IMR-90 (cell line): ENCODE measurements at regions not wholly inside any gene's neighbourhood (a gene's known extent, or its start where the extent isn't known, plus 50 kb on each side); places are given as distances from the start of the nearest gene placed in this dataset.

Experiments
- ATAC-seq: fragments of 200-7000 bp; cut with Tn5 transposase; 2 replicates; pipeline ENCODE4 v1.9.1; 2020; ENCODE audit warnings: low read depth, mild to moderate bottlenecking, moderate library complexity
- BruUV-seq: library from RNA; stranded (reverse); fragments of 400-500 nt; replicated peaks from 2 replicates; lab custom pipeline; 2021; lab: Mats Ljungman, UMichigan
- CTCF ChIA-PET: fragments of 300-600 bp; formaldehyde crosslinking; extraction: SDS; loops from one replicate; lab custom pipeline; 2021; ENCODE audit warnings: antibody characterized with exemption; lab: Yijun Ruan, JAX
- POLR2A ChIA-PET: fragments of 300-600 bp; sonication (Branson Sonifier 250); formaldehyde crosslinking; loops from one replicate; lab custom pipeline; 2022; ENCODE audit warnings: antibody characterized with exemption; ENCODE audit not compliant: unreplicated experiment; lab: Charles Lee
- DNase-seq: peaks from one replicate; pipeline ENCODE4 v3.0.0; 2013
- H2AFZ ChIP-seq: replicated peaks from 2 replicates; pipeline ENCODE3; 2013; ENCODE audit warnings: low read length, mild to moderate bottlenecking; ENCODE audit not compliant: poor library complexity
- H2AK5ac ChIP-seq: 2 replicates; pipeline ENCODE4 v1.6.1; 2013; ENCODE audit warnings: low read depth, low read length, inconsistent platforms
- H2AK9ac ChIP-seq: replicated peaks from 2 replicates; pipeline ENCODE3; 2013; ENCODE audit warnings: mild to moderate bottlenecking, low read depth, low read length, moderate library complexity; ENCODE audit not compliant: poor library complexity
- H2BK120ac ChIP-seq: 2 replicates; pipeline ENCODE4 v1.6.1; 2013; ENCODE audit warnings: low read depth, low read length, inconsistent platforms
- H2BK15ac ChIP-seq: 3 replicates; pipeline ENCODE4 v1.6.1; 2013; ENCODE audit warnings: low read depth, low read length, inconsistent platforms
- H2BK20ac ChIP-seq: 2 replicates; pipeline ENCODE4 v1.6.1; 2013; ENCODE audit warnings: low read depth, mild to moderate bottlenecking, inconsistent platforms, low read length, moderate library complexity
- H2BK5ac ChIP-seq: 2 replicates; pipeline ENCODE4 v1.6.1; 2013; ENCODE audit warnings: mild to moderate bottlenecking, low read depth, low read length, inconsistent platforms; ENCODE audit not compliant: poor library complexity, severe bottlenecking
- H3K14ac ChIP-seq: replicated peaks from 2 replicates; pipeline ENCODE4 v1.6.1; 2013; ENCODE audit warnings: low read depth, low read length, inconsistent platforms
- H3K18ac ChIP-seq: 2 replicates; pipeline ENCODE4 v1.6.1; 2013; ENCODE audit warnings: low read depth, low read length, control low read depth
- H3K23ac ChIP-seq: 2 replicates; pipeline ENCODE4 v1.6.1; 2013; ENCODE audit warnings: low read depth, low read length, inconsistent platforms
- H3K27ac ChIP-seq: 2 replicates; pipeline ENCODE4 v1.5.1; 2013; ENCODE audit warnings: mild to moderate bottlenecking, control low read depth, low read length; ENCODE audit not compliant: insufficient read depth
- H3K27me3 ChIP-seq: 2 replicates; pipeline ENCODE4 v1.6.1; 2013; ENCODE audit warnings: low read length; ENCODE audit not compliant: control insufficient read depth, insufficient read depth
- H3K36me3 ChIP-seq: 2 replicates; pipeline ENCODE4 v1.6.1; 2013; ENCODE audit warnings: low read length, mixed read lengths; ENCODE audit not compliant: control insufficient read depth, insufficient read depth
- H3K4ac ChIP-seq: 2 replicates; pipeline ENCODE4 v1.6.1; 2013; ENCODE audit warnings: low read depth, low read length, inconsistent platforms
- H3K4me1 ChIP-seq: 2 replicates; pipeline ENCODE4 v1.6.1; 2013; ENCODE audit warnings: low read length, mixed read lengths; ENCODE audit not compliant: control insufficient read depth, insufficient read depth
- H3K4me2 ChIP-seq: 2 replicates; pipeline ENCODE4 v1.6.1; 2013; ENCODE audit warnings: low read depth, mild to moderate bottlenecking, control low read depth, low read length, moderate library complexity
- H3K4me3 ChIP-seq: 2 replicates; pipeline ENCODE4 v1.5.1; 2013; ENCODE audit warnings: low read depth, mild to moderate bottlenecking, control low read depth, low read length, moderate library complexity; ENCODE audit not compliant: insufficient read depth
- H3K56ac ChIP-seq: 2 replicates; pipeline ENCODE4 v1.6.1; 2013; ENCODE audit warnings: low read length, inconsistent platforms; ENCODE audit not compliant: insufficient read depth; ENCODE audit errors: extremely low read depth
- H3K79me1 ChIP-seq, 2 experiments: 2 replicates each; pipeline ENCODE4 v1.6.1; 2013; ENCODE audit warnings: low read length in 2 of 2, inconsistent platforms in 1 of 2, low read depth in 1 of 2
- H3K9ac ChIP-seq: 2 replicates; pipeline ENCODE4 v1.6.1; 2013; ENCODE audit warnings: low read depth, low read length, control low read depth
- H3K9me1 ChIP-seq: 2 replicates; pipeline ENCODE4 v1.6.1; 2013; ENCODE audit warnings: low read length, inconsistent platforms; ENCODE audit not compliant: insufficient read depth
- H3K9me3 ChIP-seq: 2 replicates; pipeline ENCODE4 v1.6.1; 2013; ENCODE audit warnings: low read length; ENCODE audit not compliant: control insufficient read depth, insufficient read depth
- H4K20me1 ChIP-seq: 2 replicates; pipeline ENCODE4 v1.6.1; 2013; ENCODE audit warnings: low read length, inconsistent platforms; ENCODE audit not compliant: insufficient read depth
- H4K5ac ChIP-seq: 2 replicates; pipeline ENCODE4 v1.6.1; 2013; ENCODE audit warnings: mild to moderate bottlenecking, low read depth, low read length, control low read depth
- H4K8ac ChIP-seq, 2 experiments: 2 replicates each; pipeline ENCODE4 v1.6.1; 2013; ENCODE audit warnings: low read depth in 2 of 2, low read length in 2 of 2, control low read depth in 1 of 2, inconsistent platforms in 1 of 2
- H4K91ac ChIP-seq: 2 replicates; pipeline ENCODE4 v1.6.1; 2013; ENCODE audit warnings: low read depth, low read length, inconsistent platforms; ENCODE audit not compliant: insufficient read depth
- BHLHE40 ChIP-seq: fragments of 150-350 bp; IDR thresholded peaks from 2 replicates; pipeline ENCODE4 v1.6.1; 2016; ENCODE audit warnings: mild to moderate bottlenecking, low read depth, low read length
- CEBPB ChIP-seq: IDR thresholded peaks from 2 replicates; pipeline ENCODE4 v1.6.1; 2012; ENCODE audit warnings: low read depth, low read length, improper control_type of control experiment
- CHD1 ChIP-seq: IDR thresholded peaks from 2 replicates; pipeline ENCODE4 v1.6.1; 2012; ENCODE audit warnings: low read depth, low read length, improper control_type of control experiment
- FOS ChIP-seq: fragments of 150-350 bp; IDR thresholded peaks from 2 replicates; pipeline ENCODE4 v1.6.1; 2016; ENCODE audit warnings: low read depth, low read length
- MAFK ChIP-seq: IDR thresholded peaks from 2 replicates; pipeline ENCODE4 v1.6.1; 2012; ENCODE audit warnings: low read depth, low read length, improper control_type of control experiment
- MXI1 ChIP-seq: IDR thresholded peaks from 2 replicates; pipeline ENCODE4 v1.6.1; 2012; ENCODE audit warnings: low read depth, mild to moderate bottlenecking, low read length, moderate library complexity, borderline replicate concordance
- NFE2L2 ChIP-seq: fragments of 150-350 bp; IDR thresholded peaks from 2 replicates; pipeline ENCODE4 v1.6.1; 2016; ENCODE audit warnings: low read depth, mild to moderate bottlenecking, low read length
- POLR2A ChIP-seq: IDR thresholded peaks from 2 replicates; pipeline ENCODE4 v1.6.1; 2012; ENCODE audit warnings: mild to moderate bottlenecking, low read depth, low read length
- RAD21 ChIP-seq: IDR thresholded peaks from 2 replicates; pipeline ENCODE4 v1.6.1; 2012; ENCODE audit warnings: low read length, improper control_type of control experiment
- RCOR1 ChIP-seq: IDR thresholded peaks from 2 replicates; pipeline ENCODE4 v1.6.1; 2012; ENCODE audit warnings: mild to moderate bottlenecking, low read length, improper control_type of control experiment; ENCODE audit not compliant: insufficient replicate concordance
- RFX5 ChIP-seq: IDR thresholded peaks from 2 replicates; pipeline ENCODE4 v1.8.0; 2012; ENCODE audit warnings: low read depth, mild to moderate bottlenecking, low read length, moderate library complexity
- SMC3 ChIP-seq: fragments of 150-350 bp; IDR thresholded peaks from 2 replicates; pipeline ENCODE4 v1.6.1; 2016; ENCODE audit warnings: low read depth, mild to moderate bottlenecking, antibody characterized with exemption, low read length, moderate library complexity
- WGBS, 2 experiments: methylation state at CpG; one replicate each; pipeline versions ENCODE4 v1.1.5 to v1.1.7; 2013; ENCODE audit warnings: missing lambda C conversion rate in 2 of 2; ENCODE audit not compliant: insufficient read length in 1 of 2; ENCODE audit errors: extremely low coverage in 2 of 2; 5-methylcytosine and 5-hydroxymethylcytosine counted together
- dilution Hi-C: fragments of 300-500 bp; cut with HindIII; formaldehyde crosslinking; loops from one replicate; pipeline ENCODE4 v1.14.3; 2018; ENCODE audit warnings: low sequenced_read_pairs; ENCODE audit not compliant: unreplicated experiment
- in situ Hi-C: fragments of 300-500 bp; cut with MboI; formaldehyde crosslinking; loops from 3 replicates; pipeline ENCODE4 v1.14.3; 2019; ENCODE audit warnings: low sequenced_read_pairs, inconsistent platforms, mixed read lengths
- intact Hi-C: fragments of 100-400 bp; cut with micrococcal nuclease; formaldehyde crosslinking; loops from 2 replicates; pipeline ENCODE4 v1.10.0; 2022
- TF ChIP-seq, protein P1 (sequence below): fragments of 150-350 bp; IDR thresholded peaks from 2 replicates; pipeline ENCODE4 v1.6.1; 2017; ENCODE audit warnings: mild to moderate bottlenecking, antibody characterized with exemption, low read length, low read depth
- TF ChIP-seq, protein P2 (sequence below): conservative IDR thresholded peaks from 2 replicates; pipeline ENCODE4 v1.5.1; 2012; ENCODE audit warnings: mild to moderate bottlenecking, low read depth, low read length, improper control_type of control experiment

DNA sequence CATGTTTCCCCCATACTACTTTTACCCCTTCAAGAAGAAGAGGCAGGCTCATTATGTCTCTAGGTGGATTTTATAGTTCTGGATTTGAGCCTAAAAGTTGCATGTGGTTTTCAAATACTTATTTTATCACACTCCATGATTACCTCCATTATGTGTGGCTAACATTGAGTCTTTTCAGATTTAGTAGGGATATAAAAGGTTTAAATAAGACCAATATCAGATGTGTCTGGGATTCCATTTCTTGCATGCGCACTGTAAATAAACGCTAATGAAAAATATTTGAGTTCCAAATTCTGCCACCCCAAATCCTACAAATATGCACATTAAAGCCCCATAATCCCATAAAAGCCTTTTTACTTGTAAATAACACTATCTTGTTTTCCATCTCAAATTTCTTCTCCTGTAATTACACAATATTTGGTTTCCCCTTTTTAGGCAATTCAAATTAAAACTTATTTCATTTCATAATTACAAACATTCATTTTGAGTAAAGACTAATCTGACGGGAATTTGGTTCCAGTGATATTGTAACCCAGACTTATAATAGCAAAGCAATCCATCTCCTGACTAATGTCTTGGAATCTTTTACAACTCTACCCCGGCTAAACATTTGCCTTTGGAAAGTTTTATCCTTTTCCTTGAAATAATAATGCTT, 600.0 kb downstream of the SLC4A3 start:
- intact Hi-C loops, result loop anchor here (5.0 to 10.0 kb wide), 7 partner anchors 50 to 870 kb away; no protein-coding TSS in a partner anchor
- Histone ChIP-seq H3K27ac (peak overlapping the region; percentile 77), H3K4ac (peak overlapping the region; percentile 81)

More for the DNA sequence above, 600.0 kb downstream of the SLC4A3 start:
- ATAC-seq, result no peak
- dilution Hi-C loops, result no loop called here
- no peaks in the 10 kb centered on the region for H3K9me3 ChIP-seq
- H4K91ac ChIP-seq, result peak overlapping the region; percentile 96
- POLR2A ChIA-PET, result no interaction called here
- peak overlapping the region; percentile 70; the same call in 1 of the 2 replicates for H3K56ac ChIP-seq
- H3K14ac ChIP-seq, result peak overlapping the region; percentile 59
- peak overlapping the region; percentile 85; the same call in 1 of the 3 replicates for H2BK15ac ChIP-seq
- H2BK5ac ChIP-seq, result peak overlapping the region; percentile 99
- peak overlapping the region; percentile 84 for H2BK20ac ChIP-seq
- no peaks in the 10 kb centered on the region for H3K79me1 ChIP-seq
- H3K23ac ChIP-seq, result peak overlapping the region; percentile 19; the same call in 1 of the 2 replicates
- no peaks in the 10 kb centered on the region for H4K20me1 ChIP-seq
- peak; percentile 81 for DNase-seq
- H3K4me3 ChIP-seq, result no peak overlapping the region
- H4K5ac ChIP-seq, result peak overlapping the region; percentile 89
- no peak for TF ChIP-seq NFE2L2
- no peak for TF ChIP-seq RFX5
- TF ChIP-seq BHLHE40, result no peak
- TF ChIP-seq MXI1, result no peak
- TF ChIP-seq, protein P1, sequence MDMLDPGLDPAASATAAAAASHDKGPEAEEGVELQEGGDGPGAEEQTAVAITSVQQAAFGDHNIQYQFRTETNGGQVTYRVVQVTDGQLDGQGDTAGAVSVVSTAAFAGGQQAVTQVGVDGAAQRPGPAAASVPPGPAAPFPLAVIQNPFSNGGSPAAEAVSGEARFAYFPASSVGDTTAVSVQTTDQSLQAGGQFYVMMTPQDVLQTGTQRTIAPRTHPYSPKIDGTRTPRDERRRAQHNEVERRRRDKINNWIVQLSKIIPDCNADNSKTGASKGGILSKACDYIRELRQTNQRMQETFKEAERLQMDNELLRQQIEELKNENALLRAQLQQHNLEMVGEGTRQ, result no peak
- TF ChIP-seq RCOR1, result no peak
- no peak for TF ChIP-seq POLR2A
- no peak for TF ChIP-seq RAD21
- no peak for TF ChIP-seq CHD1
- TF ChIP-seq SMC3, result no peak
- no peak for TF ChIP-seq MAFK
- TF ChIP-seq CEBPB, result peak; percentile 38; the same call in 1 of the 2 replicates
- TF ChIP-seq, protein P2, sequence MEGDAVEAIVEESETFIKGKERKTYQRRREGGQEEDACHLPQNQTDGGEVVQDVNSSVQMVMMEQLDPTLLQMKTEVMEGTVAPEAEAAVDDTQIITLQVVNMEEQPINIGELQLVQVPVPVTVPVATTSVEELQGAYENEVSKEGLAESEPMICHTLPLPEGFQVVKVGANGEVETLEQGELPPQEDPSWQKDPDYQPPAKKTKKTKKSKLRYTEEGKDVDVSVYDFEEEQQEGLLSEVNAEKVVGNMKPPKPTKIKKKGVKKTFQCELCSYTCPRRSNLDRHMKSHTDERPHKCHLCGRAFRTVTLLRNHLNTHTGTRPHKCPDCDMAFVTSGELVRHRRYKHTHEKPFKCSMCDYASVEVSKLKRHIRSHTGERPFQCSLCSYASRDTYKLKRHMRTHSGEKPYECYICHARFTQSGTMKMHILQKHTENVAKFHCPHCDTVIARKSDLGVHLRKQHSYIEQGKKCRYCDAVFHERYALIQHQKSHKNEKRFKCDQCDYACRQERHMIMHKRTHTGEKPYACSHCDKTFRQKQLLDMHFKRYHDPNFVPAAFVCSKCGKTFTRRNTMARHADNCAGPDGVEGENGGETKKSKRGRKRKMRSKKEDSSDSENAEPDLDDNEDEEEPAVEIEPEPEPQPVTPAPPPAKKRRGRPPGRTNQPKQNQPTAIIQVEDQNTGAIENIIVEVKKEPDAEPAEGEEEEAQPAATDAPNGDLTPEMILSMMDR, result no peak
- 0 out of 2 replicates have a peak, but pooled peaks have one; percentile 31 for TF ChIP-seq FOS
- H3K36me3 ChIP-seq, result no peaks in the 10 kb centered on the region
- H3K9ac ChIP-seq, result no peak overlapping the region
- H3K18ac ChIP-seq, result peak overlapping the region; percentile 91
- no peaks in the 10 kb centered on the region for H3K27me3 ChIP-seq
- H3K4me1 ChIP-seq, result peaks cover 18% of the 10 kb centered on the region
- no peak overlapping the region for H3K4me2 ChIP-seq
- peaks cover 13% of the 10 kb centered on the region for H3K9me1 ChIP-seq
- CTCF ChIA-PET, result no interaction called here
- WGBS, 2 experiments, result no CpG with 5 or more reads among the region's 4 CpGs
- BruUV-seq, result no TSS peak
- in situ Hi-C loops, result no loop called here
- H2AK9ac ChIP-seq, result no peak overlapping the region
- H2AK5ac ChIP-seq, result peak overlapping the region; percentile 80; the same call in 1 of the 2 replicates
- H4K8ac ChIP-seq, result peak overlapping the region; percentile 65 to 79
- H2BK120ac ChIP-seq, result peak overlapping the region; percentile 87
- H2AFZ ChIP-seq, result no peak overlapping the region
